ENCODE measurements at regions not wholly inside any gene's neighbourhood (a gene's known extent, or its start where the extent isn't known, plus 50 kb on each side); places are given as distances from the start of the nearest gene placed in this dataset.

DNA sequence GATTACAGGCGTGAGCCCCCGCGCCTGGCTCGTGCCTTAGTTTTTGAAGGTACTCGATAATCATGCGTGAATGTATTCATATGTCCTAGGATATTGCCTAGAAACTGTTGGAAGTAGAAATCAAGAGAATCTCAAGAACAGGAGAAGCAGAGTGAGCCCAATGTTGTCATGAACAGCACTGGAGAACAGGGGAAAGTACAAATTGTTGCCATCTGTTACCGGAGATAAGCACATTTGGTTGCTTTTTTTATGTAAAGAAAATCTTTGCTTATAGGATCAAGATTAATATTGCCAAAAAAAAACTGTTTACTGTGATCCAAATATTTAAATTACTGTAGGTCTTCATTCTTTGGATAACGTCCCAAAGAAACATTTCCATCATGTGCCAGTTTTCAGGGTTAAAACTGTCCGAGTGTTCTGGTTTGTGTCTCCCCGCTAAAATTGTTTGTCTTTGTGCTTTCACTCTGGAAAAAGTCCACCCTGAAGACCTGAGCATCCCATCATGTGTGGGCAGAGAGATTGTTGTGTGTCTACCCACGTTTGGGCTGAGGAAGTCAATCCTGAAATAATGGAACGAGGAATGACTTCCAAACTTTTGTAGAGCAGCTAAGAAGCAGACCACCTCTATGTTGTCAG is 95.7 kb upstream of the CELF2 start:
- ATAC-seq = no peak
- TF ChIP-seq OSR1 (CRISPR knock-in tag; IDR thresholded peaks at IDR 0.05) = no peak
- TF ChIP-seq ZC3H10 (CRISPR knock-in tag; IDR thresholded peaks at IDR 0.05) = no peak
- no peak for TF ChIP-seq GLIS3 (CRISPR knock-in tag; IDR thresholded peaks at IDR 0.05)
- TF ChIP-seq TOX (CRISPR knock-in tag; IDR thresholded peaks at IDR 0.05; ENCODE audit: borderline replicate concordance) = no peak
- no peak for TF ChIP-seq ESRRG (CRISPR knock-in tag; IDR thresholded peaks at IDR 0.05)
- TF ChIP-seq, protein P1, sequence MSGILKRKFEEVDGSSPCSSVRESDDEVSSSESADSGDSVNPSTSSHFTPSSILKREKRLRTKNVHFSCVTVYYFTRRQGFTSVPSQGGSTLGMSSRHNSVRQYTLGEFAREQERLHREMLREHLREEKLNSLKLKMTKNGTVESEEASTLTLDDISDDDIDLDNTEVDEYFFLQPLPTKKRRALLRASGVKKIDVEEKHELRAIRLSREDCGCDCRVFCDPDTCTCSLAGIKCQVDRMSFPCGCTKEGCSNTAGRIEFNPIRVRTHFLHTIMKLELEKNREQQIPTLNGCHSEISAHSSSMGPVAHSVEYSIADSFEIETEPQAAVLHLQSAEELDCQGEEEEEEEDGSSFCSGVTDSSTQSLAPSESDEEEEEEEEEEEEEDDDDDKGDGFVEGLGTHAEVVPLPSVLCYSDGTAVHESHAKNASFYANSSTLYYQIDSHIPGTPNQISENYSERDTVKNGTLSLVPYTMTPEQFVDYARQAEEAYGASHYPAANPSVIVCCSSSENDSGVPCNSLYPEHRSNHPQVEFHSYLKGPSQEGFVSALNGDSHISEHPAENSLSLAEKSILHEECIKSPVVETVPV (CRISPR knock-in tag; IDR thresholded peaks at IDR 0.05) = no peak
- TF ChIP-seq, protein P2, sequence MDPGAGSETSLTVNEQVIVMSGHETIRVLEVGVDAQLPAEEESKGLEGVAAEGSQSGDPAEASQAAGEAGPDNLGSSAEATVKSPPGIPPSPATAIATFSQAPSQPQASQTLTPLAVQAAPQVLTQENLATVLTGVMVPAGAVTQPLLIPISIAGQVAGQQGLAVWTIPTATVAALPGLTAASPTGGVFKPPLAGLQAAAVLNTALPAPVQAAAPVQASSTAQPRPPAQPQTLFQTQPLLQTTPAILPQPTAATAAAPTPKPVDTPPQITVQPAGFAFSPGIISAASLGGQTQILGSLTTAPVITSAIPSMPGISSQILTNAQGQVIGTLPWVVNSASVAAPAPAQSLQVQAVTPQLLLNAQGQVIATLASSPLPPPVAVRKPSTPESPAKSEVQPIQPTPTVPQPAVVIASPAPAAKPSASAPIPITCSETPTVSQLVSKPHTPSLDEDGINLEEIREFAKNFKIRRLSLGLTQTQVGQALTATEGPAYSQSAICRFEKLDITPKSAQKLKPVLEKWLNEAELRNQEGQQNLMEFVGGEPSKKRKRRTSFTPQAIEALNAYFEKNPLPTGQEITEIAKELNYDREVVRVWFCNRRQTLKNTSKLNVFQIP (CRISPR knock-in tag; IDR thresholded peaks at IDR 0.05; ENCODE audit: borderline replicate concordance, low read depth) = no peak
- no peak for TF ChIP-seq RARB (CRISPR knock-in tag; IDR thresholded peaks at IDR 0.05)
- TF ChIP-seq BACH2 (CRISPR knock-in tag; IDR thresholded peaks at IDR 0.05; ENCODE audit: borderline replicate concordance) = no peak
- no peak for TF ChIP-seq ZNF70 (CRISPR knock-in tag; IDR thresholded peaks at IDR 0.05)
- TF ChIP-seq SNAI2 (CRISPR knock-in tag; IDR thresholded peaks at IDR 0.05) = no peak
- TF ChIP-seq TCF4 (CRISPR knock-in tag; IDR thresholded peaks at IDR 0.05; ENCODE audit: borderline replicate concordance) = no peak

DNA sequence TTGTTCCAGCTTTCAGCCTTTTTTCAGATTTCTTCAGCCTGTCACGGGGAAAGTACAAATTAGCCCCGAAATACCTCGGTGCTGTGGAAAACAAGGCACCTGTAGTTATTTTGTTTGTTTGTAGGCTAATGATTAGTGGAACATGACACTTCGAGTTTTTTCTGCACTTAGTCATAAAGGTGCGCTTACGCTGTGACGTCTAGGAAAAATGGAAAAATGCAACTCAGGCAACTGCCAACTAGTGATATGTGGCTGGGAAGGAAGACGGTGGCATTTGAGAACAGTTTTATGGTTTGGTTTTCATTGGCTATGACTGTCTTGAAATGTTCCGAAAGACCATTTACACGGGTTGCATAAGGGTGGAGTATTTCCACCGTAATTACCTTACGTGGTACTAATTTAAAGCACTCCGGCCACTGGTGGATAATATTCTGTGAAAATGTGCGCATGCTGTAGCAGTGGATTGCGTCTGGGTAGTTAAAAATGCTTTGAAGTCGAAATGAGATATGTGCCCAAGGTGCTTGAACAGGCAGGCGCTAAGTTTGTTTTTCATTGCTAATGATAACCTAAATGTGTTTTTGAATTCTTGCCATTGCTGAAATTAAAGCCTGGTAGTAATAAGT is 94.5 kb upstream of the CELF2 start:
- no peak for ATAC-seq
- no peak for TF ChIP-seq TOX (CRISPR knock-in tag; IDR thresholded peaks at IDR 0.05; ENCODE audit: borderline replicate concordance)
- no peak for TF ChIP-seq RARB (CRISPR knock-in tag; IDR thresholded peaks at IDR 0.05)
- no peak for TF ChIP-seq CSDC2 (CRISPR knock-in tag; IDR thresholded peaks at IDR 0.05)
- TF ChIP-seq ISL1 (CRISPR knock-in tag; IDR thresholded peaks at IDR 0.05) = no peak
- TF ChIP-seq ZFP3 (CRISPR knock-in tag; IDR thresholded peaks at IDR 0.05) = no peak
- TF ChIP-seq, protein P2 (CRISPR knock-in tag; IDR thresholded peaks at IDR 0.05; ENCODE audit: borderline replicate concordance, low read depth) = no peak
- TF ChIP-seq TCF4 (CRISPR knock-in tag; IDR thresholded peaks at IDR 0.05; ENCODE audit: borderline replicate concordance) = no peak
- no peak for TF ChIP-seq ZNF8 (CRISPR knock-in tag; IDR thresholded peaks at IDR 0.05)
- no peak for TF ChIP-seq ZNF70 (CRISPR knock-in tag; IDR thresholded peaks at IDR 0.05)
- TF ChIP-seq ESRRG (CRISPR knock-in tag; IDR thresholded peaks at IDR 0.05) = no peak
- TF ChIP-seq, protein P3, sequence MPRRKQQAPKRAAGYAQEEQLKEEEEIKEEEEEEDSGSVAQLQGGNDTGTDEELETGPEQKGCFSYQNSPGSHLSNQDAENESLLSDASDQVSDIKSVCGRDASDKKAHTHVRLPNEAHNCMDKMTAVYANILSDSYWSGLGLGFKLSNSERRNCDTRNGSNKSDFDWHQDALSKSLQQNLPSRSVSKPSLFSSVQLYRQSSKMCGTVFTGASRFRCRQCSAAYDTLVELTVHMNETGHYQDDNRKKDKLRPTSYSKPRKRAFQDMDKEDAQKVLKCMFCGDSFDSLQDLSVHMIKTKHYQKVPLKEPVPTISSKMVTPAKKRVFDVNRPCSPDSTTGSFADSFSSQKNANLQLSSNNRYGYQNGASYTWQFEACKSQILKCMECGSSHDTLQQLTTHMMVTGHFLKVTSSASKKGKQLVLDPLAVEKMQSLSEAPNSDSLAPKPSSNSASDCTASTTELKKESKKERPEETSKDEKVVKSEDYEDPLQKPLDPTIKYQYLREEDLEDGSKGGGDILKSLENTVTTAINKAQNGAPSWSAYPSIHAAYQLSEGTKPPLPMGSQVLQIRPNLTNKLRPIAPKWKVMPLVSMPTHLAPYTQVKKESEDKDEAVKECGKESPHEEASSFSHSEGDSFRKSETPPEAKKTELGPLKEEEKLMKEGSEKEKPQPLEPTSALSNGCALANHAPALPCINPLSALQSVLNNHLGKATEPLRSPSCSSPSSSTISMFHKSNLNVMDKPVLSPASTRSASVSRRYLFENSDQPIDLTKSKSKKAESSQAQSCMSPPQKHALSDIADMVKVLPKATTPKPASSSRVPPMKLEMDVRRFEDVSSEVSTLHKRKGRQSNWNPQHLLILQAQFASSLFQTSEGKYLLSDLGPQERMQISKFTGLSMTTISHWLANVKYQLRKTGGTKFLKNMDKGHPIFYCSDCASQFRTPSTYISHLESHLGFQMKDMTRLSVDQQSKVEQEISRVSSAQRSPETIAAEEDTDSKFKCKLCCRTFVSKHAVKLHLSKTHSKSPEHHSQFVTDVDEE (CRISPR knock-in tag; IDR thresholded peaks at IDR 0.05) = no peak
- TF ChIP-seq PPARA (CRISPR knock-in tag; IDR thresholded peaks at IDR 0.05; ENCODE audit: borderline replicate concordance) = no peak
- no peak for TF ChIP-seq SNAI2 (CRISPR knock-in tag; IDR thresholded peaks at IDR 0.05)
- TF ChIP-seq, protein P4, sequence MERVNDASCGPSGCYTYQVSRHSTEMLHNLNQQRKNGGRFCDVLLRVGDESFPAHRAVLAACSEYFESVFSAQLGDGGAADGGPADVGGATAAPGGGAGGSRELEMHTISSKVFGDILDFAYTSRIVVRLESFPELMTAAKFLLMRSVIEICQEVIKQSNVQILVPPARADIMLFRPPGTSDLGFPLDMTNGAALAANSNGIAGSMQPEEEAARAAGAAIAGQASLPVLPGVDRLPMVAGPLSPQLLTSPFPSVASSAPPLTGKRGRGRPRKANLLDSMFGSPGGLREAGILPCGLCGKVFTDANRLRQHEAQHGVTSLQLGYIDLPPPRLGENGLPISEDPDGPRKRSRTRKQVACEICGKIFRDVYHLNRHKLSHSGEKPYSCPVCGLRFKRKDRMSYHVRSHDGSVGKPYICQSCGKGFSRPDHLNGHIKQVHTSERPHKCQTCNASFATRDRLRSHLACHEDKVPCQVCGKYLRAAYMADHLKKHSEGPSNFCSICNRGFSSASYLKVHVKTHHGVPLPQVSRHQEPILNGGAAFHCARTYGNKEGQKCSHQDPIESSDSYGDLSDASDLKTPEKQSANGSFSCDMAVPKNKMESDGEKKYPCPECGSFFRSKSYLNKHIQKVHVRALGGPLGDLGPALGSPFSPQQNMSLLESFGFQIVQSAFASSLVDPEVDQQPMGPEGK (CRISPR knock-in tag; IDR thresholded peaks at IDR 0.05; ENCODE audit: borderline replicate concordance) = no peak
- no peak for TF ChIP-seq OSR1 (CRISPR knock-in tag; IDR thresholded peaks at IDR 0.05)
- TF ChIP-seq BACH2 (CRISPR knock-in tag; IDR thresholded peaks at IDR 0.05; ENCODE audit: borderline replicate concordance) = no peak
- TF ChIP-seq ARNTL (CRISPR knock-in tag; IDR thresholded peaks at IDR 0.05; ENCODE audit: borderline replicate concordance, low read depth) = no peak
- no peak for TF ChIP-seq ZFP30 (CRISPR knock-in tag; IDR thresholded peaks at IDR 0.05)
- TF ChIP-seq, protein P1 (CRISPR knock-in tag; IDR thresholded peaks at IDR 0.05) = no peak
- TF ChIP-seq ZC3H10 (CRISPR knock-in tag; IDR thresholded peaks at IDR 0.05) = no peak
